ENCODE measurements at regions not wholly inside any gene's neighbourhood (a gene's known extent, or its start where the extent isn't known, plus 50 kb on each side); places are given as distances from the start of the nearest gene placed in this dataset.
A peak's percentile ranks its signal among the peaks of the same experiment; 100 is the strongest.
"Not testable (repeated sequence)": the region's sequence is repeated elsewhere in the genome, so short reads cannot be mapped to it uniquely, and the experiment has no call there.

DNA sequence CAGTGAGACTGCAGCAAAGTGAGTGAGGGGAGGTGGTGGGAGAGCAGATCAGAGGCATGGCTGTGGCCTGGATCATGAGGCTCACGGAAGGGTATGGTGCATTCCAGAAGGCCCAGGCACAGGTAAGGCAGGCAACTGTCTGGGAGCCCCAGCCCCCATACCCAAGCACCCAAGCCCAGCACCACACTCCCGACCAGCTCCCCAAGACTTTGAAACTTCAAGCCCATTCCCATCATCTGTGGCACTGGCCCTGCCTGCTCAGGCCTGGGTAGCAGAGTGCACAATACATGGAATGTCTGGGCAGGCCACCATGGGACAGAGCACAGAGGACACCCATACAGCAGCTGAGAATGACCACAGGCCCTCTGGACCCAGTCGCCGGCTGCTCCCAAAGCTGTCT, 202.6 kb upstream of the ARL4C start:
- H3K4me1 ChIP-seq (ENCODE audit: control insufficient read depth, insufficient read depth, low read length), result no peaks in the 10 kb centered on the region
- TF ChIP-seq ZNF146 (tag by site-specific recombination; IDR thresholded peaks at IDR 0.05) (no peak), ZNF341 (tag by site-specific recombination; IDR thresholded peaks at IDR 0.05; ENCODE audit: low read depth) (no peak), ZNF521 (tag by site-specific recombination; IDR thresholded peaks at IDR 0.05) (no peak), OSR2 (tag by site-specific recombination; IDR thresholded peaks at IDR 0.05) (no peak), ZNF394 (tag by site-specific recombination; IDR thresholded peaks at IDR 0.05; ENCODE audit: borderline replicate concordance) (no peak), ZBTB8A (tag by site-specific recombination; IDR thresholded peaks at IDR 0.05) (no peak), ZNF121 (tag by site-specific recombination; IDR thresholded peaks at IDR 0.05) (no peak), SCRT2 (tag by site-specific recombination; IDR thresholded peaks at IDR 0.05) (no peak), ZNF274 (IDR thresholded peaks at IDR 0.05; ENCODE audit: low read length) (no peak), ZNF274 (tag by site-specific recombination; IDR thresholded peaks at IDR 0.05; ENCODE audit: borderline replicate concordance) (no peak), ZNF311 (tag by site-specific recombination; IDR thresholded peaks at IDR 0.05; ENCODE audit: borderline replicate concordance) (no peak), ZNF292 (tag by site-specific recombination; IDR thresholded peaks at IDR 0.05; ENCODE audit: borderline replicate concordance, low read depth) (no peak), ZNF670 (tag by site-specific recombination; IDR thresholded peaks at IDR 0.05; ENCODE audit: low read depth) (no peak), KLF1 (tag by site-specific recombination; IDR thresholded peaks at IDR 0.05) (no peak)
- TF ChIP-seq, protein P1, sequence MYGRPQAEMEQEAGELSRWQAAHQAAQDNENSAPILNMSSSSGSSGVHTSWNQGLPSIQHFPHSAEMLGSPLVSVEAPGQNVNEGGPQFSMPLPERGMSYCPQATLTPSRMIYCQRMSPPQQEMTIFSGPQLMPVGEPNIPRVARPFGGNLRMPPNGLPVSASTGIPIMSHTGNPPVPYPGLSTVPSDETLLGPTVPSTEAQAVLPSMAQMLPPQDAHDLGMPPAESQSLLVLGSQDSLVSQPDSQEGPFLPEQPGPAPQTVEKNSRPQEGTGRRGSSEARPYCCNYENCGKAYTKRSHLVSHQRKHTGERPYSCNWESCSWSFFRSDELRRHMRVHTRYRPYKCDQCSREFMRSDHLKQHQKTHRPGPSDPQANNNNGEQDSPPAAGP (tag by site-specific recombination; IDR thresholded peaks at IDR 0.05), result no peak
- TF ChIP-seq, protein P2, sequence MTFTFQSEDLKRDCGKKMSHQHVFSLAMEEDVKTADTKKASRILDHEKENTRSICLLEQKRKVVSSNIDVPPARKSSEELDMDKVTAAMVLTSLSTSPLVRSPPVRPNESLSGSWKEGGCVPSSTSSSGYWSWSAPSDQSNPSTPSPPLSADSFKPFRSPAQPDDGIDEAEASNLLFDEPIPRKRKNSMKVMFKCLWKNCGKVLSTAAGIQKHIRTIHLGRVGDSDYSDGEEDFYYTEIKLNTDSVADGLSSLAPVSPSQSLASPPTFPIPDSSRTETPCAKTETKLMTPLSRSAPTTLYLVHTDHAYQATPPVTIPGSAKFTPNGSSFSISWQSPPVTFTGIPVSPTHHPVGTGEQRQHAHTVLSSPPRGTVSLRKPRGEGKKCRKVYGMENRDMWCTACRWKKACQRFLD (tag by site-specific recombination; IDR thresholded peaks at IDR 0.05), result no peak
- TF ChIP-seq, protein P3, sequence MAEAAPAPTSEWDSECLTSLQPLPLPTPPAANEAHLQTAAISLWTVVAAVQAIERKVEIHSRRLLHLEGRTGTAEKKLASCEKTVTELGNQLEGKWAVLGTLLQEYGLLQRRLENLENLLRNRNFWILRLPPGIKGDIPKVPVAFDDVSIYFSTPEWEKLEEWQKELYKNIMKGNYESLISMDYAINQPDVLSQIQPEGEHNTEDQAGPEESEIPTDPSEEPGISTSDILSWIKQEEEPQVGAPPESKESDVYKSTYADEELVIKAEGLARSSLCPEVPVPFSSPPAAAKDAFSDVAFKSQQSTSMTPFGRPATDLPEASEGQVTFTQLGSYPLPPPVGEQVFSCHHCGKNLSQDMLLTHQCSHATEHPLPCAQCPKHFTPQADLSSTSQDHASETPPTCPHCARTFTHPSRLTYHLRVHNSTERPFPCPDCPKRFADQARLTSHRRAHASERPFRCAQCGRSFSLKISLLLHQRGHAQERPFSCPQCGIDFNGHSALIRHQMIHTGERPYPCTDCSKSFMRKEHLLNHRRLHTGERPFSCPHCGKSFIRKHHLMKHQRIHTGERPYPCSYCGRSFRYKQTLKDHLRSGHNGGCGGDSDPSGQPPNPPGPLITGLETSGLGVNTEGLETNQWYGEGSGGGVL (tag by site-specific recombination; IDR thresholded peaks at IDR 0.05), result no peak
- TF ChIP-seq, protein P4, sequence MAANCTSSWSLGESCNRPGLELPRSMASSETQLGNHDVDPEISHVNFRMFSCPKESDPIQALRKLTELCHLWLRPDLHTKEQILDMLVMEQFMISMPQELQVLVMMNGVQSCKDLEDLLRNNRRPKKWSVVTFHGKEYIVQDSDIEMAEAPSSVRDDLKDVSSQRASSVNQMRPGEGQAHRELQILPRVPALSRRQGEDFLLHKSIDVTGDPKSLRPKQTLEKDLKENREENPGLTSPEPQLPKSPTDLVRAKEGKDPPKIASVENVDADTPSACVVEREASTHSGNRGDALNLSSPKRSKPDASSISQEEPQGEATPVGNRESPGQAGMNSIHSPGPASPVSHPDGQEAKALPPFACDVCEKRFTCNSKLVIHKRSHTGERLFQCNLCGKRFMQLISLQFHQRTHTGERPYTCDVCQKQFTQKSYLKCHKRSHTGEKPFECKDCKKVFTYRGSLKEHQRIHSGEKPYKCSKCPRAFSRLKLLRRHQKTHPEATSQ (tag by site-specific recombination; IDR thresholded peaks at IDR 0.05), result no peak
- H3K9me3 ChIP-seq (ENCODE audit: control insufficient read depth, insufficient read depth, low read depth, low read length), result no peaks in the 10 kb centered on the region; the same call in 1 of the 2 replicates
- CTCF ChIA-PET, result no interaction called here
- no peaks in the 10 kb centered on the region for H3K36me3 ChIP-seq (ENCODE audit: control insufficient read depth in 2 of 2, insufficient read depth in 1 of 2, low read length in 2 of 2)
- POLR2A ChIA-PET, result no interaction called here
- no peak overlapping the region for H3K27ac ChIP-seq (ENCODE audit: extremely low read depth, low read depth, low read length)
- H3K4me3 ChIP-seq (ENCODE audit: low read depth, low read length), result no peak overlapping the region

DNA sequence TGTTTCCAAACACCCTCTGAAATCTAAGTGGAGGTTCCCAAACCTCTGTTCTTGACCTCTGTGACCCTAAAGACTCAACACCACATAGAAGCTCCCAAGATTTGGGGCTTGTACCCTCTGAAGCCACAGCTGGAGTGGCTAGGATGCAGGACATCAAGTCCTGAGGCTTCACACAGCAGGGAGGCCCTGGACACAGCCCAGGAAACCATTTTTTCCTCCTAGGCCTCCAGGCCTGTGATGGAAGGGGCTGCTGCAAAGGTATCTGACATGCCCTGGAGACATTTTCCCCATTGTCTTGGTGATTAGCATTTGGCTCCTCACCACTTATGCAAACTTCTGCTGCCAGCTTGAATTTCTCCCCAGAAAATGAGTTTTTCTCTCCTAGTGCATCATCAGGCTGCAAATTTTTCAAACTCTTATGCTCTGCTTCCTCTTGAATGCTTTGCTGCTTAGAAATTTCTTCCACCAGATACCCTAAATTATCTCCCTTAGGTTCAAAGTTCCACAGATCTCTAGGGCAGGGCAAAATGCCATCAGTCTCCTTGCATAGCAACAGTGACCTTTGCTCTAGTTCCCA, 200.5 kb upstream of the ARL4C start:
- H3K36me3 ChIP-seq (ENCODE audit: control insufficient read depth in 2 of 2, insufficient read depth in 1 of 2, low read length in 2 of 2); POLR2A ChIA-PET; CTCF ChIA-PET; H3K4me1 ChIP-seq (ENCODE audit: control insufficient read depth, insufficient read depth, low read length); H3K4me3 ChIP-seq (ENCODE audit: low read depth, low read length); H3K9me3 ChIP-seq (ENCODE audit: control insufficient read depth, insufficient read depth, low read depth, low read length); H3K27ac ChIP-seq (ENCODE audit: extremely low read depth, low read depth, low read length): not testable (repeated sequence)
- TF ChIP-seq ZNF529 (tag by site-specific recombination; IDR thresholded peaks at IDR 0.05; ENCODE audit: insufficient replicate concordance), result peak; percentile 8
- TF ChIP-seq ZNF585B (tag by site-specific recombination; IDR thresholded peaks at IDR 0.05), result peak; percentile 97
- TF ChIP-seq SETDB1 (IDR thresholded peaks at IDR 0.05; ENCODE audit: insufficient read length, low read length), result peak; percentile 92
- 0 out of 2 replicates have a peak, but pooled peaks have one; percentile 33 for TF ChIP-seq ZNF626 (tag by site-specific recombination; IDR thresholded peaks at IDR 0.05)
- TF ChIP-seq TRIM28 (IDR thresholded peaks at IDR 0.05; ENCODE audit: borderline replicate concordance, low read length), result peak; percentile 96

All from HEK293 (cell line).